SK-N-SH (cell line): ENCODE measurements at regions not wholly inside any gene's neighbourhood (a gene's known extent, or its start where the extent isn't known, plus 50 kb on each side); places are given as distances from the start of the nearest gene placed in this dataset.

Experiments
- RAD21 ChIP-seq: IDR thresholded peaks from 2 replicates; pipeline ENCODE4 v1.6.1; 2012; ENCODE audit warnings: mild to moderate bottlenecking, low read length
- SMC3 ChIP-seq: IDR thresholded peaks from 2 replicates; pipeline ENCODE4 v1.6.1; 2012; ENCODE audit warnings: low read depth, low read length, improper control_type of control experiment
- TF ChIP-seq, protein P1 (sequence below): fragments of 200-600 bp; sonication (generic); IDR thresholded peaks from 2 replicates; pipeline ENCODE4 v1.6.1; 2017; ENCODE audit warnings: antibody characterized with exemption, mild to moderate bottlenecking, moderate library complexity
- TF ChIP-seq, protein P2 (sequence below): IDR thresholded peaks from 2 replicates; pipeline ENCODE4 v1.4.0; 2012; ENCODE audit warnings: low read depth

GRCh38 chr11:15843309-15843872 lies 513.0 kb downstream of the SOX6 start:
- TF ChIP-seq, protein P1, sequence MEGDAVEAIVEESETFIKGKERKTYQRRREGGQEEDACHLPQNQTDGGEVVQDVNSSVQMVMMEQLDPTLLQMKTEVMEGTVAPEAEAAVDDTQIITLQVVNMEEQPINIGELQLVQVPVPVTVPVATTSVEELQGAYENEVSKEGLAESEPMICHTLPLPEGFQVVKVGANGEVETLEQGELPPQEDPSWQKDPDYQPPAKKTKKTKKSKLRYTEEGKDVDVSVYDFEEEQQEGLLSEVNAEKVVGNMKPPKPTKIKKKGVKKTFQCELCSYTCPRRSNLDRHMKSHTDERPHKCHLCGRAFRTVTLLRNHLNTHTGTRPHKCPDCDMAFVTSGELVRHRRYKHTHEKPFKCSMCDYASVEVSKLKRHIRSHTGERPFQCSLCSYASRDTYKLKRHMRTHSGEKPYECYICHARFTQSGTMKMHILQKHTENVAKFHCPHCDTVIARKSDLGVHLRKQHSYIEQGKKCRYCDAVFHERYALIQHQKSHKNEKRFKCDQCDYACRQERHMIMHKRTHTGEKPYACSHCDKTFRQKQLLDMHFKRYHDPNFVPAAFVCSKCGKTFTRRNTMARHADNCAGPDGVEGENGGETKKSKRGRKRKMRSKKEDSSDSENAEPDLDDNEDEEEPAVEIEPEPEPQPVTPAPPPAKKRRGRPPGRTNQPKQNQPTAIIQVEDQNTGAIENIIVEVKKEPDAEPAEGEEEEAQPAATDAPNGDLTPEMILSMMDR: no peak
- TF ChIP-seq RAD21 (peak; percentile 16; the same call in 1 of the 2 replicates), SMC3 (no peak)
- TF ChIP-seq, protein P2, sequence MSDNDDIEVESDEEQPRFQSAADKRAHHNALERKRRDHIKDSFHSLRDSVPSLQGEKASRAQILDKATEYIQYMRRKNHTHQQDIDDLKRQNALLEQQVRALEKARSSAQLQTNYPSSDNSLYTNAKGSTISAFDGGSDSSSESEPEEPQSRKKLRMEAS: no peak
